ENCODE measurements at regions not wholly inside any gene's neighbourhood (a gene's known extent, or its start where the extent isn't known, plus 50 kb on each side); places are given as distances from the start of the nearest gene placed in this dataset.

DNA sequence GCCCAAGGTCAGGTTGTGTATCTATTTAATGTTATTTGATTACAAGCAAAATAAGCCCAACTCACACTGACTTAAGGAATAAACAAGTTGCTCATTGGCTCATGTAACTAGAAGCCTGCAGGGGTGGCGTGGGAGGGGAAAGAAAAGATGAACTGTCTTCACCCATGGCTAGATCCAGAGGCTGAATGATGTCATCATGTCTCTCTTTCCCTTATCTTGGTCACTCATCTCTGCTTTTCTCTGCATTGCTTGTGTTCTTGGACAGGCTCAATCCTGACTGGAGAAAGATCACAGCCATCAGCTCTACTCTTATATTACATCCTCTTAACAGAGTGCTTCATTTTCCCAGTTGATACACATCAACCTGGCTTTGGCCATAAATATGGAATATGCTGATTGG lies 290.0 kb upstream of the DIAPH2 start:
- no peaks in the 10 kb centered on the region for H4K20me1 ChIP-seq (ENCODE audit: insufficient read depth, poor library complexity, severe bottlenecking)
- H3K9me2 ChIP-seq (replicated peaks; ENCODE audit: insufficient read depth): no peaks in the 10 kb centered on the region
- H3K27ac ChIP-seq: no peak overlapping the region
- no peaks in the 10 kb centered on the region for H3K9me3 ChIP-seq (ENCODE audit: low read depth)
- H3K27me3 ChIP-seq: no peaks in the 10 kb centered on the region
- TF ChIP-seq, protein P1, sequence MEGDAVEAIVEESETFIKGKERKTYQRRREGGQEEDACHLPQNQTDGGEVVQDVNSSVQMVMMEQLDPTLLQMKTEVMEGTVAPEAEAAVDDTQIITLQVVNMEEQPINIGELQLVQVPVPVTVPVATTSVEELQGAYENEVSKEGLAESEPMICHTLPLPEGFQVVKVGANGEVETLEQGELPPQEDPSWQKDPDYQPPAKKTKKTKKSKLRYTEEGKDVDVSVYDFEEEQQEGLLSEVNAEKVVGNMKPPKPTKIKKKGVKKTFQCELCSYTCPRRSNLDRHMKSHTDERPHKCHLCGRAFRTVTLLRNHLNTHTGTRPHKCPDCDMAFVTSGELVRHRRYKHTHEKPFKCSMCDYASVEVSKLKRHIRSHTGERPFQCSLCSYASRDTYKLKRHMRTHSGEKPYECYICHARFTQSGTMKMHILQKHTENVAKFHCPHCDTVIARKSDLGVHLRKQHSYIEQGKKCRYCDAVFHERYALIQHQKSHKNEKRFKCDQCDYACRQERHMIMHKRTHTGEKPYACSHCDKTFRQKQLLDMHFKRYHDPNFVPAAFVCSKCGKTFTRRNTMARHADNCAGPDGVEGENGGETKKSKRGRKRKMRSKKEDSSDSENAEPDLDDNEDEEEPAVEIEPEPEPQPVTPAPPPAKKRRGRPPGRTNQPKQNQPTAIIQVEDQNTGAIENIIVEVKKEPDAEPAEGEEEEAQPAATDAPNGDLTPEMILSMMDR (IDR thresholded peaks at IDR 0.05; ENCODE audit: poor library complexity): no peak
- TF ChIP-seq EZH2phosphoT487 (IDR thresholded peaks at IDR 0.05; ENCODE audit: low read depth, severe bottlenecking, unreplicated experiment) (no peak), EZH2 (IDR thresholded peaks at IDR 0.05; ENCODE audit: borderline replicate concordance) (no peak)
- no peak overlapping the region for H3K4me3 ChIP-seq
- no peaks in the 10 kb centered on the region for H3K79me2 ChIP-seq
- no peak overlapping the region for H2AFZ ChIP-seq
- WGBS (ENCODE audit: low lambda C conversion rate, missing lambda C conversion rate): 63% methylated on average over 1 of the region's 1 CpG
- no peaks in the 10 kb centered on the region for H3K4me1 ChIP-seq (ENCODE audit: insufficient read depth)
- no peak overlapping the region for H3K4me2 ChIP-seq
- H3K36me3 ChIP-seq (replicated peaks; ENCODE audit: insufficient read depth, low read depth): no peaks in the 10 kb centered on the region
- DNase-seq (ENCODE audit: low spot score): no peak

DNA sequence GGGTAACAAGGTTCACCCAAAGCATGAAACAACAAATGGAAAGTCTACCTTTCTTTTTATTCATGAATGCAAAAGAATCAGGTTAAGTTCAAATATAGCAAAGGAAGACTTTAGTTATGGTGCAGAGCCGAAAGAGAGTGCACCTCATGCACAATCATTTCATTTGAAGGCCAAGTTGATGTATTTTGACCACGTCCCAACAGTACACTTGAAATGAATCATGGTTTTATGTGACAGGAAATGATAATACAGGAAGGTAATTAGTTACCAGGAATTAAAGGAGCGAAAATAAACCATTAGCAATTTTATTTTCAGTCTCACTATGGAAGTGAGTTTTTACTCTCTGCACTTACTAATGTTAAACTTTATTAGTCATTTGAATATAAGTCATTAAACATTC lies 281.2 kb upstream of the DIAPH2 start:
- Histone ChIP-seq H3K79me2 (no peaks in the 10 kb centered on the region), H3K4me3 (no peak overlapping the region), H3K4me1 (ENCODE audit: insufficient read depth) (peaks cover 11% of the 10 kb centered on the region), H3K27ac (no peak overlapping the region), H4K20me1 (ENCODE audit: insufficient read depth, poor library complexity, severe bottlenecking) (no peaks in the 10 kb centered on the region), H3K27me3 (no peaks in the 10 kb centered on the region), H3K9me3 (ENCODE audit: low read depth) (no peaks in the 10 kb centered on the region), H2AFZ (no peak overlapping the region), H3K36me3 (replicated peaks; ENCODE audit: insufficient read depth, low read depth) (no peaks in the 10 kb centered on the region), H3K4me2 (no peak overlapping the region), H3K9me2 (replicated peaks; ENCODE audit: insufficient read depth) (no peaks in the 10 kb centered on the region)
- 66% methylated on average over 3 of the region's 3 CpGs for WGBS (ENCODE audit: low lambda C conversion rate, missing lambda C conversion rate)
- TF ChIP-seq EZH2 (IDR thresholded peaks at IDR 0.05; ENCODE audit: borderline replicate concordance) (no peak), EZH2phosphoT487 (IDR thresholded peaks at IDR 0.05; ENCODE audit: low read depth, severe bottlenecking, unreplicated experiment) (no peak)
- TF ChIP-seq, protein P1 (IDR thresholded peaks at IDR 0.05; ENCODE audit: poor library complexity): no peak
- no peak for DNase-seq (ENCODE audit: low spot score)

DNA sequence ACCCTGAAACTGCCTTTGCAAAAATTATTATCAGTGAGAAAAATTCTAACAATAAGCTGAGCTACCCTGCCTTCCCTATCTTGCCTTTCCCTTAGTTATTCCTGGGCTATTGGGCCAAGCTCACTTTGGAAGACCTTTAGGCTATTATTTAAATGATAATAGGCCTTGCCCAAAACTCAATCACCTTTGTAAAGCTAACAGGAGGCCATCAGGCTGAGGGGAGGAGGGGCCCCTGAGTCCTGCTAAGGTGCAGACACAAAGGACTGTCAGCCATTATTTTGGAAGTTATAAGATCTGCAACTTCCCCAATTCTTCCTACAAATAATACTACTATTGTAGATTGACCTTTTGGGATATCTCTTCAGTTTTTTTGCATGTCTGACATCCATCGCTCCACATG lies 278.8 kb upstream of the DIAPH2 start:
- Histone ChIP-seq H3K79me2 (no peaks in the 10 kb centered on the region), H3K4me2 (no peak overlapping the region), H3K4me1 (ENCODE audit: insufficient read depth) (peaks cover 11% of the 10 kb centered on the region), H3K4me3 (no peak overlapping the region), H3K9me2 (replicated peaks; ENCODE audit: insufficient read depth) (no peaks in the 10 kb centered on the region), H3K27me3 (no peaks in the 10 kb centered on the region), H3K9me3 (ENCODE audit: low read depth) (no peaks in the 10 kb centered on the region), H2AFZ (no peak overlapping the region), H4K20me1 (ENCODE audit: insufficient read depth, poor library complexity, severe bottlenecking) (no peaks in the 10 kb centered on the region), H3K27ac (no peak overlapping the region), H3K36me3 (replicated peaks; ENCODE audit: insufficient read depth, low read depth) (no peaks in the 10 kb centered on the region)
- no peak for TF ChIP-seq EZH2 (IDR thresholded peaks at IDR 0.05; ENCODE audit: borderline replicate concordance)
- no peak for TF ChIP-seq EZH2phosphoT487 (IDR thresholded peaks at IDR 0.05; ENCODE audit: low read depth, severe bottlenecking, unreplicated experiment)
- TF ChIP-seq, protein P1 (IDR thresholded peaks at IDR 0.05; ENCODE audit: poor library complexity): no peak
- no peak for DNase-seq (ENCODE audit: low spot score)
- 100% methylated on average over 1 of the region's 1 CpG for WGBS (ENCODE audit: low lambda C conversion rate, missing lambda C conversion rate)

DNA sequence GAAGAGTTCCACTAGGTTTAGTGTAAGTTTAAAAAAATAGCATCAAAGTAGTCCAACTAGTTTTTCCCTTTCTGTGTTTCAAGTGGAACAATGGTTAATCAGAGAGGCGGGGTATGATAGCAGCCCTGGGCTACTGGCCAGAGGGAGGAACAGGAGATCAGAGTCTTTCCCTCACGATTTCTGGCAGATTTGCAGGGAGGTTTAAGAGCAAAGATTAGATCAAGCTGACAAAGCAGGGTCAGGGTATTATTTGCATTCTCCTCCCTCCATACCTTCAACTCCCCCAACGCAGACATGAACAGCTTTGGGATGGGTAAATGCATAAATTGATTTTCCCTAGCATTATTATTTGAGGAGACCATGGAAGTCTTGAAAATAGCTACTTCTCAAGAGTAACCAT lies 277.6 kb upstream of the DIAPH2 start:
- no peak for TF ChIP-seq EZH2phosphoT487 (IDR thresholded peaks at IDR 0.05; ENCODE audit: low read depth, severe bottlenecking, unreplicated experiment)
- H2AFZ ChIP-seq: no peak overlapping the region
- no peaks in the 10 kb centered on the region for H3K9me2 ChIP-seq (replicated peaks; ENCODE audit: insufficient read depth)
- no peak overlapping the region for H3K4me3 ChIP-seq
- no peaks in the 10 kb centered on the region for H3K27me3 ChIP-seq
- H3K36me3 ChIP-seq (replicated peaks; ENCODE audit: insufficient read depth, low read depth): no peaks in the 10 kb centered on the region
- H3K4me2 ChIP-seq: peak overlapping the region; percentile 40
- peak; percentile 30 for DNase-seq (ENCODE audit: low spot score)
- 18% methylated on average over 3 of the region's 3 CpGs for WGBS (ENCODE audit: low lambda C conversion rate, missing lambda C conversion rate)
- H3K9me3 ChIP-seq (ENCODE audit: low read depth): no peaks in the 10 kb centered on the region
- no peaks in the 10 kb centered on the region for H3K79me2 ChIP-seq
- H3K4me1 ChIP-seq (ENCODE audit: insufficient read depth): peaks cover 11% of the 10 kb centered on the region
- peak overlapping the region; percentile 54 for H3K27ac ChIP-seq
- no peaks in the 10 kb centered on the region for H4K20me1 ChIP-seq (ENCODE audit: insufficient read depth, poor library complexity, severe bottlenecking)
